Heart left ventricle (tissue), 16 donors: ENCODE measurements at regions not wholly inside any gene's neighbourhood (a gene's known extent, or its start where the extent isn't known, plus 50 kb on each side); places are given as distances from the start of the nearest gene placed in this dataset.
"Not testable (repeated sequence)": the region's sequence is repeated elsewhere in the genome, so short reads cannot be mapped to it uniquely, and the experiment has no call there.

Source experiments
- ATAC-seq, 4 donors: fragments of 200-7000 bp; cut with Tn5 transposase; one replicate each; pipeline ENCODE4 v1.9.1; 2020 to 2022; ENCODE audit warnings: moderate library complexity in 4 of 4, mild to moderate bottlenecking in 3 of 4, moderate number of reproducible peaks in 1 of 4
- DNase-seq, 5 donors: peaks; one replicate each; pipeline ENCODE4 v3.0.0-alpha.2; 2020
- H3K27ac ChIP-seq, 12 donors: fragments of 200-600 bp; sonication (generic) in 4 of 12; one replicate each; pipeline versions ENCODE4 v1.5.0 to v1.8.0; 2016 to 2022; ENCODE audit warnings: mild to moderate bottlenecking in 2 of 12
- H3K27me3 ChIP-seq, 9 donors: fragments of 200-600 bp; sonication (generic) in 2 of 9; one replicate each; pipeline versions ENCODE4 v1.5.1 to v1.8.0; 2016 to 2022; ENCODE audit warnings: mild to moderate bottlenecking in 3 of 9
- H3K36me3 ChIP-seq, 9 donors: fragments of 200-600 bp; sonication (generic) in 2 of 9; one replicate each; pipeline versions ENCODE4 v1.5.0 to v1.8.0; 2018 to 2022; ENCODE audit warnings: mild to moderate bottlenecking in 2 of 9
- H3K4me1 ChIP-seq, 12 donors: fragments of 200-600 bp; sonication (generic) in 4 of 12; one replicate each; pipeline versions ENCODE4 v1.5.0 to v1.8.0; 2016 to 2022; ENCODE audit warnings: mild to moderate bottlenecking in 3 of 12
- H3K4me3 ChIP-seq, 12 donors: fragments of 200-600 bp; sonication (generic) in 4 of 12; one replicate each; pipeline versions ENCODE4 v1.5.0 to v1.8.0; 2017 to 2022; ENCODE audit warnings: mild to moderate bottlenecking in 9 of 12, moderate library complexity in 4 of 12
- H3K9me3 ChIP-seq, 12 donors: fragments of 200-600 bp; sonication (generic) in 4 of 12; one replicate each; pipeline versions ENCODE4 v1.5.0 to v1.8.0; 2016 to 2022; ENCODE audit warnings: mild to moderate bottlenecking in 1 of 12
- CTCF ChIP-seq, 12 donors: fragments of 200-600 bp; sonication (generic) in 4 of 12; IDR thresholded peaks; one replicate each; pipeline versions ENCODE4 v1.5.0 to v1.8.0; 2018 to 2022; ENCODE audit warnings: antibody characterized with exemption in 12 of 12, mild to moderate bottlenecking in 5 of 12
- POLR2A ChIP-seq, 2 donors: fragments of 450-650 bp; IDR thresholded peaks; one replicate each; pipeline ENCODE4 v1.6.1; 2017; ENCODE audit warnings: antibody characterized with exemption in 2 of 2, mild to moderate bottlenecking in 2 of 2, moderate library complexity in 2 of 2
- WGBS, 4 donors: extraction: QIAGEN DNeasy Blood & Tissue Kit in 2 of 4; methylation state at CpG; one replicate each; pipeline versions ENCODE4 v1.1.5 to v1.1.7; 2013 to 2018; 5-methylcytosine and 5-hydroxymethylcytosine counted together
- intact Hi-C, 10 donors: fragments of 100-400 bp; cut with DNase I; formaldehyde crosslinking; loops; one replicate each; pipeline versions ENCODE4 v1.11.1 to v1.14.2; 2022
- donor health status: ischemic (EF 13 %, LVEDD 7.1; RV severe dilation, severe dysfunction).
- donor health status: healthy with polysubstance abuse.
- donor health status: DM: no; HTN: yes; CAD: no.
- donor health status: DM: no; HTN: no; CAD: no.
- donor health status: ischemic (EF 25% LVEDD 6.9; RV normal size, moderate dysfunction).
- donor health status: ischemic (EF 25% LVEDD 5.7; RV mildly dilated, moderate dysfunction).
- donor health status: healthy.
- donor health status: DM: yes; HTN: yes; CAD: no.
- donor health status: ischemic (EF 35%, LVEDD 5.7; RV mildly dilated, moderate dysfunction).
- donor health status: nonischemic (EF 11% LVEDD 7.7; RV severe dilation, severe dysfunction).
- donor health status: DM: yes; HTN: yes; CAD: no.
- donor health status: PGD.
- donor health status: ischemic (EF 29% LVEDD 5.4; RV normal size, mild dysfunction).
- donor health status: nonischemic (EF 23%, LVEDD 6.1; RV moderate dilation, normal function).

GRCh38 chr12:69046920-69047319 lies 113.9 kb upstream of the CPM start:
- Histone ChIP-seq H3K4me1 (no peaks in the 10 kb centered on the region), H3K4me3 (no peak overlapping the region), H3K9me3 (peaks cover 0 to 6% (median 0%) of the 10 kb centered on the region in 12 donors), H3K36me3 (no peaks in the 10 kb centered on the region), H3K27ac (no peak overlapping the region), H3K27me3 (no peaks in the 10 kb centered on the region)
- no peak for DNase-seq
- no peak for ATAC-seq
- intact Hi-C loops = no loop called here
- no peak for TF ChIP-seq CTCF (IDR thresholded peaks at IDR 0.05)
- no peak for TF ChIP-seq POLR2A (IDR thresholded peaks at IDR 0.05)
- 89 to 94% (median 92%) methylated on average over 3 of the region's 3 CpGs for WGBS, 4 donors

- Histone ChIP-seq H3K36me3 (no peaks in the 10 kb centered on the region), H3K27ac (no peak overlapping the region), H3K9me3 (peaks cover 0 to 6% (median 0%) of the 10 kb centered on the region in 12 donors), H3K4me1 (no peaks in the 10 kb centered on the region), H3K27me3 (no peaks in the 10 kb centered on the region), H3K4me3 (no peak overlapping the region)
- TF ChIP-seq CTCF (IDR thresholded peaks at IDR 0.05) = no peak
- TF ChIP-seq POLR2A (IDR thresholded peaks at IDR 0.05) = no peak
- DNase-seq (no peak), ATAC-seq (no peak)
- intact Hi-C loops = no loop called here
- 86 to 95% (median 93%) methylated on average over 4 of the region's 4 CpGs for WGBS, 4 donors
Observed at GRCh38 chr12:69047990-69048389, 115.0 kb upstream of the CPM start.

DNA sequence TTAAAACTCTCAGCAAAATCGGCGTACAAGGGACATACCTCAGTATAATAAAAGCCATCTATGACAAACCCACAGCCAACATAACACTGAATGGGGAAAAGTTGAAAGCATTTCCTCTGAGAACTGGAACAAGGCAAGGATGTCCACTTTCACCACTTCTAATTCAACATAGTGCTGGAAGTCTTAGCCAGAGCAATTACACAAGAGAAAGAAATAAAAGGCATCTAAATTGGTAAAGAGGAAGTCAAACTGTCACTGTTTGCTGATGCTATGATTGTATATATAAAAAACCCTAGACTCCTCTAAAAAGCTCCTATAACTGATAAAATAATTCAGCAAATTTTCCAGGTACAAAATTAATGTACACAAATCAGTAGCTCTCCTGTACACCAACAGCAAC lies 116.9 kb upstream of the CPM start:
- H3K9me3 ChIP-seq, intact Hi-C loops, H3K36me3 ChIP-seq, H3K4me3 ChIP-seq, H3K4me1 ChIP-seq, ATAC-seq, DNase-seq, H3K27me3 ChIP-seq, H3K27ac ChIP-seq: not testable (repeated sequence)
- WGBS, 4 donors = 92 to 98% (median 94%) methylated on average over 2 of the region's 2 CpGs

GRCh38 chr12:69052613-69053408 lies 119.8 kb upstream of the CPM start:
- Histone ChIP-seq H3K27ac (no peak overlapping the region), H3K4me1 (peaks cover 0 to 10% (median 0%) of the 10 kb centered on the region in 12 donors), H3K27me3 (no peaks in the 10 kb centered on the region), H3K36me3 (no peaks in the 10 kb centered on the region), H3K4me3 (no peak overlapping the region), H3K9me3 (peaks cover 0 to 6% (median 0%) of the 10 kb centered on the region in 12 donors)
- 52 to 62% (median 54%) methylated on average over 8 of the region's 8 CpGs for WGBS, 4 donors
- DNase-seq (no peak), ATAC-seq (no peak)
- intact Hi-C loops = no loop called here
- no peak for TF ChIP-seq CTCF (IDR thresholded peaks at IDR 0.05)
- TF ChIP-seq POLR2A (IDR thresholded peaks at IDR 0.05) = no peak
